Activated CD8-positive, alpha-beta memory T cell treated with anti-CD3 and anti-CD28 coated beads for 36 hours (primary cell): ENCODE measurements at regions not wholly inside any gene's neighbourhood (a gene's known extent, or its start where the extent isn't known, plus 50 kb on each side); places are given as distances from the start of the nearest gene placed in this dataset.

ENCODE experiments used
- CTCF ChIA-PET: fragments of 350-600 bp; sonication (Branson Sonifier 250); formaldehyde crosslinking; loops from one replicate; lab custom pipeline; 2021; ENCODE audit warnings: antibody characterized with exemption; lab: Charles Lee
- POLR2A ChIA-PET: fragments of 350-600 bp; sonication (Branson Sonifier 250); formaldehyde crosslinking; loops from one replicate; lab custom pipeline; 2021; ENCODE audit warnings: antibody characterized with exemption; lab: Charles Lee

GRCh38 chr12:125453751-125454150, 388.5 kb downstream of the AACS start:
- POLR2A ChIA-PET, result no interaction called here
- CTCF ChIA-PET, result no interaction called here

GRCh38 chr12:125454291-125454690, 389.1 kb downstream of the AACS start:
- ChIA-PET CTCF (no interaction called here), POLR2A (no interaction called here)

- ChIA-PET POLR2A (no interaction called here), CTCF (no interaction called here)
Observed at GRCh38 chr12:125454786-125455480, 389.7 kb downstream of the AACS start.

GRCh38 chr12:125455556-125455955, 390.3 kb downstream of the AACS start:
- ChIA-PET POLR2A (no interaction called here), CTCF (no interaction called here)

GRCh38 chr12:125458552-125459268, 393.5 kb downstream of the AACS start:
- ChIA-PET POLR2A (no interaction called here), CTCF (no interaction called here)

GRCh38 chr12:125461831-125462230, 396.6 kb downstream of the AACS start:
- ChIA-PET CTCF (no interaction called here), POLR2A (no interaction called here)

GRCh38 chr12:125463386-125463785, 398.2 kb downstream of the AACS start:
- POLR2A ChIA-PET, result no interaction called here
- CTCF ChIA-PET, result no interaction called here

- POLR2A ChIA-PET, result no interaction called here
- CTCF ChIA-PET, result no interaction called here
Observed at GRCh38 chr12:125467363-125467762, 402.1 kb downstream of the AACS start.

GRCh38 chr12:125469683-125470082, 404.4 kb downstream of the AACS start:
- ChIA-PET POLR2A (no interaction called here), CTCF (no interaction called here)

- POLR2A ChIA-PET, result no interaction called here
- CTCF ChIA-PET, result no interaction called here
Observed at GRCh38 chr12:125470838-125471783, 405.9 kb downstream of the AACS start.

- ChIA-PET CTCF (no interaction called here), POLR2A (no interaction called here)
Observed at GRCh38 chr12:125473501-125473900, 408.3 kb downstream of the AACS start.

GRCh38 chr12:125487336-125487735, 422.1 kb downstream of the AACS start:
- CTCF ChIA-PET, result no interaction called here

GRCh38 chr12:125491553-125491952, 426.3 kb downstream of the AACS start:
- CTCF ChIA-PET, result no interaction called here
- POLR2A ChIA-PET, result no interaction called here

More at GRCh38 chr12:125487336-125487735, 422.1 kb downstream of the AACS start:
- POLR2A ChIA-PET, result no interaction called here

- ChIA-PET POLR2A (no interaction called here), CTCF (no interaction called here)
Observed at GRCh38 chr12:125492354-125493270, 427.4 kb downstream of the AACS start.

GRCh38 chr12:125493704-125494308, 428.6 kb downstream of the AACS start:
- CTCF ChIA-PET, result no interaction called here
- POLR2A ChIA-PET, result no interaction called here

- CTCF ChIA-PET, result no interaction called here
Observed at GRCh38 chr12:125503128-125503527, 437.9 kb downstream of the AACS start.

GRCh38 chr12:125509195-125509594, 444.0 kb downstream of the AACS start:
- POLR2A ChIA-PET, result no interaction called here
- CTCF ChIA-PET, result interaction anchor here (0.7 kb wide), 1 partner anchor 186 kb away, joined by 3 read pairs; no protein-coding TSS in a partner anchor

More at GRCh38 chr12:125503128-125503527, 437.9 kb downstream of the AACS start:
- POLR2A ChIA-PET, result no interaction called here

GRCh38 chr12:125512541-125513298, 447.5 kb downstream of the AACS start:
- CTCF ChIA-PET, result no interaction called here

More at GRCh38 chr12:125512541-125513298, 447.5 kb downstream of the AACS start:
- POLR2A ChIA-PET, result no interaction called here
